Nephron (organoid): ENCODE measurements at regions not wholly inside any gene's neighbourhood (a gene's known extent, or its start where the extent isn't known, plus 50 kb on each side); places are given as distances from the start of the nearest gene placed in this dataset.

Source experiments
- H3K27ac Mint-ChIP-seq, 3 experiments: 2 replicates each; pipeline ENCODE4 v1.8.0; 2020; ENCODE audit warnings: mixed read lengths in 3 of 3, mild to moderate bottlenecking in 2 of 3, moderate library complexity in 1 of 3
- H3K27me3 Mint-ChIP-seq: 2 replicates; pipeline ENCODE4 v1.8.0; 2021; ENCODE audit warnings: low read depth, mild to moderate bottlenecking, moderate library complexity, mixed read lengths
- H3K36me3 Mint-ChIP-seq: 2 replicates; pipeline ENCODE4 v1.8.0; 2020; ENCODE audit warnings: low read depth, mixed read lengths
- H3K4me1 Mint-ChIP-seq: 2 replicates; pipeline ENCODE4 v1.8.0; 2020; ENCODE audit warnings: mixed read lengths
- H3K4me3 Mint-ChIP-seq, 3 experiments: 2 replicates each; pipeline ENCODE4 v1.8.0; 2020; ENCODE audit warnings: mild to moderate bottlenecking in 3 of 3, mixed read lengths in 3 of 3, moderate library complexity in 2 of 3
- H3K9me3 Mint-ChIP-seq: 2 replicates; pipeline ENCODE4 v1.8.0; 2020; ENCODE audit warnings: mixed read lengths
- CTCF ChIP-seq, 3 experiments: fragments of 200-600 bp; sonication (generic); IDR thresholded peaks; one replicate each; pipeline ENCODE4 v1.5.0; 2021; ENCODE audit warnings: antibody characterized with exemption in 3 of 3; ENCODE audit not compliant: unreplicated experiment in 3 of 3

DNA sequence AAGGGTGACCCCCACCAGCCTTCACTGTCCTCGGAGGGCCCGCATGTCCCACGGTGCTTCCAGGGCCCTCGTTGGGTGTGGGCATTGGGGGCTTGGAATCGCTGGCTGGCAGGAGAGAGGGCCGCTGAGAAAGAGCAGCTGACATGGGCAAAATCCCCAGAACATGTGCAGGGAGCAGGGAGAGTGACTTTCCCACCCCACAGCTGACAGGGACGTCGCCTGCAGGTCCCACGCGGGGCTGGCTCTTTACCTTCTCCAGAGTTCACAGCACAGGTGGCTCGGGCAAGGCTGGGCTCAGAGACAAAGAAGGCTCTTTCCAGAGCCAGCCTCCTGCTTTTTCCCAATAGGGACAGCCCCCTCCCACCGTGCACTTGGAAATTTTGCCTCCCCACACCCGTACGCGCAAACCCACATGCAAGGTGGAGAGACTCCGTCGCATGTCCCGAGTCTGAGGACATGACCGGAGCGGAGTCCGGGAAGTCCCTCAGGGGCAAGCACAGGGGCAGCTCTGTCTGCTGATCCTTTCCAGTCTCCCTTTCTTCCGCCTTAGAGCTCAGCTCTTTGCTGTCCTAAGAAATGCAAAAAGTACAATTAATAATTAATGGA, 370.2 kb upstream of the MYT1L start:
- Mint-ChIP-seq H3K4me3 (no peak overlapping the region), H3K4me1 (peaks cover 7% of the 10 kb centered on the region), H3K27me3 (peaks cover 22% of the 10 kb centered on the region), H3K27ac (no peak overlapping the region), H3K9me3 (no peaks in the 10 kb centered on the region), H3K36me3 (no peaks in the 10 kb centered on the region)
- TF ChIP-seq CTCF (IDR thresholded peaks at IDR 0.05; ENCODE audit: unreplicated experiment in 3 of 3), result no peak

DNA sequence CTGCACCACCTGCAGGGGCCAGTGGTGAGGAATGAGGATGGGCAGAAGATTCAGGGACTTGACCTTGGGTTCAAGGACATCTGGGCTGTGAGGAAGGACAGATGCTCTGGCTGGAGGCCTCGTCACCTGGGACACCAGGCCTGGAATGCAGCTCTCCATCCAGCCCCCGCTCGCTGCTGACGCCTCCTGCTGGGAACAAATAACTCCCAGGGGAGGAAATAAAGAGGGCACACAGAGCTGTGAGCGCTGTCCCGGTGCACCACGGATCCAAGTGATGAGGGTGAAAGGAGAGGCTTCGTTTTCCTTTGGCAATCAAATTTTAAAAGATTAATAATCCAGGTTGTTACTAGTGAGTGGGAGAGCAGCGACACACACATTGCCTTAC, 368.0 kb upstream of the MYT1L start:
- no peak for TF ChIP-seq CTCF (IDR thresholded peaks at IDR 0.05; ENCODE audit: unreplicated experiment in 3 of 3)
- H3K4me1 Mint-ChIP-seq, result peaks cover 7% of the 10 kb centered on the region
- no peaks in the 10 kb centered on the region for H3K9me3 Mint-ChIP-seq
- H3K36me3 Mint-ChIP-seq, result no peaks in the 10 kb centered on the region
- no peak overlapping the region for H3K4me3 Mint-ChIP-seq
- H3K27me3 Mint-ChIP-seq, result peaks cover 38% of the 10 kb centered on the region
- no peak overlapping the region for H3K27ac Mint-ChIP-seq

DNA sequence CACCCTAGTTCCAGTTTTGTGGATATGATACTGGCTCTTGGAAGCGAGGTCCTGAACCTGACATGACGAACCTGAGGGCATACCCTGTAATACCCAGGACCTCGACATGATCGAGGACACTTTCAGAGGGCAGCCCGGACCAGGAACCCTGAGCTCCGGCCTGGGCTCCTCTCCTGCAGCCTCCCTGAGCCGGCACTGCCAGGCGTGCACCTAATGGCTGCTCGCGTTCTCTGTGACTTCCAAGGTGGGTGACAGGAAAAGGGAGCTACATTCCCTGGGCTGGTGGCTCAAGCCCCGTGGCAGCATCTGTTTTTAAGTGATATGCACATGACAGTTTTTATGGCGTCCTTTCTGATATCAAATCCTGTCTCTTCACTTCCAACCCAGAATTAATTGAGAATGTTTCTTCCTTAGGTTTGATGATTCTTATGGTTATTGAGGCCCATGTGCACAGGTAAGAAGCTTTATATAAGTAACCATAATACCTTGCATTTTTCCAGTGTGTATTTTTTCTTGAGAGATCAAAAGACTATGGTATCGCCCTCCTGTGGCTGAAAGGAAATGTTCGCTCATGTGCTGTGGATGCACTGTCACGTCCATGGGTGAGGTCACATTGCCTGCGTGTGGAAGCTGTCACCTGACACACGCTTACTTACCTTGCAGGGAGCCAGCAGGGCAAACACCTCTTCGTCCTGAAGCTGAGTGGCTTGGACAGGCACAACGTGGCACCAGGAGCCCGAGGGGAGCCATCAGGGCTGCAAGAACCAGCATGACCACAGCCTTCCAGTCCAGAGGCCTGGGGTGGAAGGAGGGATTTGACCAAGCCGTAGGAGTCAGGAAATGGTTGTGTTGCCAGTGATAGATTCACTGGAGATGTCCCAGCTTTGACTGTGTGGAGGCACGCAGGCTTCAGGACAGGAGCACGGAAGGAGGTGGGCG, 367.4 kb upstream of the MYT1L start:
- Mint-ChIP-seq H3K27ac (peak overlapping the region in 1 of 3 experiments; percentile 6), H3K27me3 (peaks cover 38% of the 10 kb centered on the region), H3K4me1 (peaks cover 7% of the 10 kb centered on the region), H3K9me3 (no peaks in the 10 kb centered on the region), H3K4me3 (no peak overlapping the region), H3K36me3 (no peaks in the 10 kb centered on the region)
- TF ChIP-seq CTCF (IDR thresholded peaks at IDR 0.05; ENCODE audit: unreplicated experiment in 3 of 3), result peak in 2 of 3 experiments; percentile 14 to 50

DNA sequence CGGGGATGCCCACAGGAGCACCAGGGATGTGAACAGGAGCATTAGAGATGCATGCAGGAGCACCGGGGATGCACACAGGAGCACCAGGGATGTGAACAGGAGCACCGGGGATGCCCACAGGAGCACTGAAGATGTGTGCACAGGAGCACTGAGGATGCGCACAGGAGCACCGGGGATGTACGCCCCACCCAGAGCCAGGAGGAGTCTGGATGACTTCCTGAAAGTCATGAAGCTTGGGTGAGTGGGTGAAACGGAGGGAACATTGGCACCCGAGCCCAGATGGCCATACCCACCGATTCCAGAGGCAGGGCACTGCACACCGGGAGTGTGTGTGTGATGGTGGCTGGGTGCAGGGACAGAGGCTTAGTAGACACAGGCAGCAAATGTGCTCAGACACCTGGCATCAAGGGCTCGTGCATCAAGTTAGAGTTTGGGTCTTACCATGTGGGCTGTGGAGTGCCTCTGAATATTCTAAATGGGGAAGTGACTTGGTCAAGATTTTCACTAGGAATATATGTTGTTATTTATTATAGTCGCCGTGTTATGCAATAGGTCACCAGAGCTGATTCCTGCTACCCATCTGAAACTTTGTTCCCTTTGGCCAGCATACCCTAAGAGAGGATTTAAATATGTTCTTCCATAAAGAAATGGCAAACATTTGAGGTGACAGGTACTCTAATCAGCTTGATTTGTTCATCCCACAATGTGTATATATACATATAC, 365.8 kb upstream of the MYT1L start:
- no peak for TF ChIP-seq CTCF (IDR thresholded peaks at IDR 0.05; ENCODE audit: unreplicated experiment in 3 of 3)
- Mint-ChIP-seq H3K36me3 (no peaks in the 10 kb centered on the region), H3K4me1 (peaks cover 15% of the 10 kb centered on the region), H3K27ac (no peak overlapping the region), H3K4me3 (no peak overlapping the region), H3K27me3 (peaks cover 41% of the 10 kb centered on the region), H3K9me3 (no peaks in the 10 kb centered on the region)

GRCh38 chr2:2696325-2696724, 365.2 kb upstream of the MYT1L start:
- TF ChIP-seq CTCF (IDR thresholded peaks at IDR 0.05; ENCODE audit: unreplicated experiment in 3 of 3), result no peak
- peaks cover 18% of the 10 kb centered on the region for H3K4me1 Mint-ChIP-seq
- H3K36me3 Mint-ChIP-seq, result no peaks in the 10 kb centered on the region
- no peaks in the 10 kb centered on the region for H3K9me3 Mint-ChIP-seq
- peaks cover 37% of the 10 kb centered on the region for H3K27me3 Mint-ChIP-seq
- no peak overlapping the region for H3K4me3 Mint-ChIP-seq
- no peak overlapping the region for H3K27ac Mint-ChIP-seq
